ENCODE measurements at regions not wholly inside any gene's neighbourhood (a gene's known extent, or its start where the extent isn't known, plus 50 kb on each side); places are given as distances from the start of the nearest gene placed in this dataset.

- TF ChIP-seq OVOL3 (tag by site-specific recombination; IDR thresholded peaks at IDR 0.05): no peak
- TF ChIP-seq ZNF19 (tag by site-specific recombination; IDR thresholded peaks at IDR 0.05; ENCODE audit: low read depth): no peak
- no peak for TF ChIP-seq ZNF148 (tag by site-specific recombination; IDR thresholded peaks at IDR 0.05; ENCODE audit: borderline replicate concordance)
- TF ChIP-seq ZNF530 (tag by site-specific recombination; IDR thresholded peaks at IDR 0.05; ENCODE audit: low read depth): no peak
- TF ChIP-seq REST (tag by site-specific recombination; IDR thresholded peaks at IDR 0.05): no peak
- TF ChIP-seq ZNF174 (tag by site-specific recombination; IDR thresholded peaks at IDR 0.05): no peak
- TF ChIP-seq ZNF426 (tag by site-specific recombination; IDR thresholded peaks at IDR 0.05): no peak
- CTCF ChIA-PET: interaction anchor here (0.7 kb wide), 1 partner anchor 254 kb away, joined by 3 read pairs; no protein-coding TSS in a partner anchor
- Histone ChIP-seq H3K27ac (ENCODE audit: extremely low read depth, low read depth, low read length) (no peak overlapping the region), H3K4me3 (ENCODE audit: low read depth, low read length) (no peak overlapping the region), H3K36me3 (ENCODE audit: control insufficient read depth in 2 of 2, insufficient read depth in 1 of 2, low read length in 2 of 2) (no peaks in the 10 kb centered on the region), H3K9me3 (ENCODE audit: control insufficient read depth, insufficient read depth, low read depth, low read length) (no peaks in the 10 kb centered on the region), H3K4me1 (ENCODE audit: control insufficient read depth, insufficient read depth, low read length) (no peaks in the 10 kb centered on the region)
- POLR2A ChIA-PET: no interaction called here
Measured at GRCh38 chr2:13121096-13121495, 404.4 kb downstream of the TRIB2 start.

- Histone ChIP-seq H3K36me3 (ENCODE audit: control insufficient read depth in 2 of 2, insufficient read depth in 1 of 2, low read length in 2 of 2) (no peaks in the 10 kb centered on the region), H3K27ac (ENCODE audit: extremely low read depth, low read depth, low read length) (no peak overlapping the region), H3K4me3 (ENCODE audit: low read depth, low read length) (no peak overlapping the region), H3K4me1 (ENCODE audit: control insufficient read depth, insufficient read depth, low read length) (no peaks in the 10 kb centered on the region), H3K9me3 (ENCODE audit: control insufficient read depth, insufficient read depth, low read depth, low read length) (no peaks in the 10 kb centered on the region)
- ChIA-PET POLR2A (no interaction called here), CTCF (no interaction called here)
- TF ChIP-seq WT1 (tag by site-specific recombination; IDR thresholded peaks at IDR 0.05) (no peak), TSHZ1 (tag by site-specific recombination; IDR thresholded peaks at IDR 0.05; ENCODE audit: borderline replicate concordance) (no peak), ZSCAN4 (tag by site-specific recombination; IDR thresholded peaks at IDR 0.05) (no peak), TCF7L2 (IDR thresholded peaks at IDR 0.05; ENCODE audit: borderline replicate concordance, low read depth, low read length) (no peak), ZNF777 (tag by site-specific recombination; IDR thresholded peaks at IDR 0.05; ENCODE audit: borderline replicate concordance) (no peak), ZNF266 (tag by site-specific recombination; IDR thresholded peaks at IDR 0.05; ENCODE audit: low read depth) (no peak), ZNF146 (tag by site-specific recombination; IDR thresholded peaks at IDR 0.05) (no peak), ZNF768 (tag by site-specific recombination; IDR thresholded peaks at IDR 0.05) (no peak), ZNF423 (tag by site-specific recombination; IDR thresholded peaks at IDR 0.05) (no peak), ZNF510 (tag by site-specific recombination; IDR thresholded peaks at IDR 0.05; ENCODE audit: insufficient replicate concordance) (no peak), ZNF707 (tag by site-specific recombination; IDR thresholded peaks at IDR 0.05) (no peak), ZNF629 (tag by site-specific recombination; IDR thresholded peaks at IDR 0.05) (no peak), ZNF174 (tag by site-specific recombination; IDR thresholded peaks at IDR 0.05) (no peak), SALL2 (tag by site-specific recombination; IDR thresholded peaks at IDR 0.05; ENCODE audit: borderline replicate concordance) (no peak), ZBTB48 (tag by site-specific recombination; IDR thresholded peaks at IDR 0.05) (no peak)
Measured at GRCh38 chr2:13128139-13128538, 411.4 kb downstream of the TRIB2 start.
